IPS-15b (cell line): ENCODE measurements at regions not wholly inside any gene's neighbourhood (a gene's known extent, or its start where the extent isn't known, plus 50 kb on each side); places are given as distances from the start of the nearest gene placed in this dataset.
"Not testable (repeated sequence)": the region's sequence is repeated elsewhere in the genome, so short reads cannot be mapped to it uniquely, and the experiment has no call there.

Source experiments
- H3K27me3 ChIP-seq: one replicate; pipeline ENCODE4 v1.6.1; 2013; ENCODE audit warnings: low read length; ENCODE audit not compliant: control insufficient read depth, insufficient read depth
- H3K36me3 ChIP-seq: one replicate; pipeline ENCODE4 v1.6.1; 2013; ENCODE audit warnings: low read length; ENCODE audit not compliant: control insufficient read depth, insufficient read depth
- H3K4me1 ChIP-seq: one replicate; pipeline ENCODE4 v1.6.1; 2013; ENCODE audit warnings: mild to moderate bottlenecking, low read length; ENCODE audit not compliant: control insufficient read depth, insufficient read depth
- H3K4me3 ChIP-seq: one replicate; pipeline ENCODE4 v1.5.1; 2013; ENCODE audit warnings: low read depth, low read length
- H3K9ac ChIP-seq: one replicate; pipeline ENCODE4 v1.6.1; 2013; ENCODE audit warnings: low read depth, mild to moderate bottlenecking, low read length
- H3K9me3 ChIP-seq: one replicate; pipeline ENCODE4 v1.6.1; 2013; ENCODE audit warnings: mild to moderate bottlenecking, low read length; ENCODE audit not compliant: control insufficient read depth, insufficient read depth

- H3K4me3 ChIP-seq, result no peak overlapping the region
Observed at GRCh38 chr12:19597167-19598026, 158.1 kb downstream of the AEBP2 start.

DNA sequence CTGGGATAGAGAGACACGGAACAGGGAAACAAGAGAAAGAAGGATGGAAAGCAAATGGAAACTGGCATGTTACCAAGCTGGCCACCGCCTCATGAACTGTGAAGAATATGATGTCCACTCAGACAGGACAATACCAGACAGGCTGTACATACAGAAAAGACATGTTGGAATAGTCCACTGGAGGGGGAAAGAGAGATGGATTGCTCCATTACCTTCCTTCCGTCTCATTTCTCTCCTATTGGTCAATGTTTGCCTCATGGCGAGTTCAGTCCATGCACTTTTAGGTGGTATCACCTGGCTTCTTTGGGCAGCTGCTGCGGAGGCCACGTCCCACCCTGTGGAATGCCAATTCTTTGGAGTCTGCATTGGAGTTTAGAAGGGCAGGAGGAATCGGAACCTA is 166.4 kb downstream of the AEBP2 start:
- Histone ChIP-seq H3K4me1 (no peaks in the 10 kb centered on the region), H3K9ac (no peak overlapping the region), H3K9me3 (no peaks in the 10 kb centered on the region), H3K36me3 (no peaks in the 10 kb centered on the region), H3K27me3 (no peaks in the 10 kb centered on the region), H3K4me3 (no peak overlapping the region)

More at GRCh38 chr12:19597167-19598026, 158.1 kb downstream of the AEBP2 start:
- no peaks in the 10 kb centered on the region for H3K36me3 ChIP-seq
- no peaks in the 10 kb centered on the region for H3K9me3 ChIP-seq
- no peaks in the 10 kb centered on the region for H3K27me3 ChIP-seq
- no peak overlapping the region for H3K9ac ChIP-seq
- H3K4me1 ChIP-seq, result peaks cover 17% of the 10 kb centered on the region

DNA sequence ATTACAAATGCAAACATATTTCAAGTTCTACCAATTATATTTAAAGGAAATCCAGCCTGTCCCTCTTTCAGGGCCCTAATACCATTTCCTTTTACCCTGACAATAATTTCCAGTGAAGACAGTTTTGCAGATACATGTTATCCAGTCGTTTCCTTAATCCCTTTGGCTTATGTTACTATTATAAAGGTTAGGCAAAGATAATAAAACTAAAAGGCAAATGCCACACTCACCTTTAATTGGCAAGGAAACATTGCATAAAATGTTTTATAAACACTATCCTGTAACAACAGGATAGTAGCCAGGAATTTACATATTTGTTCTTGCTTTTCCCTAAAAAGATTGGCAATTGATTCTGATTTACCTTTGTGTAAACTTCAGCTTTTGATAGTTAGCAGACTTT is 168.7 kb downstream of the AEBP2 start:
- no peak overlapping the region for H3K4me3 ChIP-seq
- no peaks in the 10 kb centered on the region for H3K4me1 ChIP-seq
- H3K9ac ChIP-seq, result no peak overlapping the region
- H3K9me3 ChIP-seq, result no peaks in the 10 kb centered on the region
- H3K27me3 ChIP-seq, result no peaks in the 10 kb centered on the region
- H3K36me3 ChIP-seq, result no peaks in the 10 kb centered on the region

- no peak overlapping the region for H3K4me3 ChIP-seq
- peaks cover 2% of the 10 kb centered on the region for H3K4me1 ChIP-seq
- H3K27me3 ChIP-seq, result no peaks in the 10 kb centered on the region
- H3K36me3 ChIP-seq, result no peaks in the 10 kb centered on the region
- no peak overlapping the region for H3K9ac ChIP-seq
- H3K9me3 ChIP-seq, result no peaks in the 10 kb centered on the region
Observed at GRCh38 chr12:19613051-19613535, 173.8 kb downstream of the AEBP2 start.

- no peaks in the 10 kb centered on the region for H3K36me3 ChIP-seq
- no peak overlapping the region for H3K4me3 ChIP-seq
- no peaks in the 10 kb centered on the region for H3K27me3 ChIP-seq
- no peak overlapping the region for H3K9ac ChIP-seq
- H3K4me1 ChIP-seq, result peaks cover 2% of the 10 kb centered on the region
- no peaks in the 10 kb centered on the region for H3K9me3 ChIP-seq
Observed at GRCh38 chr12:19614601-19615383, 175.5 kb downstream of the AEBP2 start.

DNA sequence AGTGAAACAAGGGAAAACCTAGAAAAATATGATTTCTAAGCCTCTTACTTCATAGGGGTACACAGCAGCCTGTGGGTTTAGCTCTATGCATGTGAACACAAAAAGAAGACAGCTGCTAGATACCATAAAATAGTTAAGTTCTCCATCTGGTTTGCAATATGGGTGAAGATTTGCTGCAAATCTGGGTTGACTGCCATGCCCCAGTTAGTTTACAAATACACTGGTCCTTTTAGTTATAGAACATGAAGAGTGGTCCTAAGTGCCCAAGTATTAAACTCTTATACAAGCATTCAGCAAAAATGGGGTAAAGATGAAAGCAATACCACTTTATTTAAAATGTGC is 176.1 kb downstream of the AEBP2 start:
- Histone ChIP-seq H3K36me3 (peaks cover 2% of the 10 kb centered on the region), H3K9ac (no peak overlapping the region), H3K4me1 (peaks cover 2% of the 10 kb centered on the region), H3K9me3 (no peaks in the 10 kb centered on the region), H3K4me3 (no peak overlapping the region), H3K27me3 (no peaks in the 10 kb centered on the region)

DNA sequence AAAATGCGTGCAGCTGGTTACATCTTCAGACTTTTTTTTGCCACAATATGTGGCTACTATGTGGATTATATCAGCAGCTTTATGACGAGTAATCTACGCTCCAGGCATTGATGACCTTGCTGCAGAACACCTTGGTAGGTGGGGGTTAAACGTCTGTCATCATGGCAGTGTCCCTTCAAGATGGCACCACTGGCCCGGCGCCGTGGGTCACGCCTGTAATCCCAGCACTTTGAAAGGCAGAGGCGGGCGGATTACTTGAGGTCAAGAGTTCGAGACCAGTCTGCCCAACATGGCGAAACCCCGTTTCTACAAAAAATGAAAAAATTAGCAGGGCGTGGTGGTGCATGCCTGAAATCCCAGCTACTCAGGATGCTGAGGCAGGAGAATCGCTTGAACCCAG is 177.5 kb downstream of the AEBP2 start:
- no peaks in the 10 kb centered on the region for H3K27me3 ChIP-seq

GRCh38 chr12:19620222-19620621 is 180.9 kb downstream of the AEBP2 start:
- Histone ChIP-seq H3K27me3 (no peaks in the 10 kb centered on the region), H3K9me3 (no peaks in the 10 kb centered on the region), H3K9ac (no peak overlapping the region), H3K4me1 (peaks cover under 1% of the 10 kb centered on the region), H3K4me3 (no peak overlapping the region), H3K36me3 (peaks cover 2% of the 10 kb centered on the region)

More for the DNA sequence above, 177.5 kb downstream of the AEBP2 start:
- peaks cover 2% of the 10 kb centered on the region for H3K4me1 ChIP-seq
- no peak overlapping the region for H3K9ac ChIP-seq
- H3K4me3 ChIP-seq, result no peak overlapping the region
- H3K9me3 ChIP-seq, result no peaks in the 10 kb centered on the region
- H3K36me3 ChIP-seq, result peaks cover 2% of the 10 kb centered on the region

DNA sequence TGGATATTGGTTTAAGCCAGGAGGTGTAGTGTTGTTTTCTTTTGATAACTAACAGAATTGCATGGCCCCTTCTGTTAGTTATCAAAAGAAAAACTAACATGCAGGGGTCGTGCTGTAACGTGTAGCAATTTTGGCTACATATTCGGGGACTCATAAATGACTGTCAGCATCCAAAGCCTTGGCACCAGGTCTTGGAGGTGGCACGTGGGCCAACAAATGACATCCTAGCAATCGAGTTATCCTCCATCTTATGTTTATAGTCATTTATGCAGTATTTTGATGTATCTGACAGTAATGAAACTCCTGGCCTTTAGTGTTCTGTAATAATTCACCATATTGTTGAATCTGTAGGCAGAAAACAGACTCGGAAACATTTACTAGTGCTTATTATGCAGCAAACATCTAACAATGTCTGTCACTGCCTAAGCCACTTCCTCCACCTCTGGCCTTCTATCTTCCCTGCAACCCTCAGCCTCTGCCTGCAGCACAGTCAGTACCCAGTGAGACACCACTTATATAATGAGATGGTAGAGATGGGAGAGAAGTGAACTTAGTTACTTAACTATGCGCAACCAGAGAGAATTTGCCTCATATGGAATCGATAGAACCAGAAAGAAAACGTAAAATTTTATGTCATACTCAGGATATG is 184.6 kb downstream of the AEBP2 start:
- Histone ChIP-seq H3K27me3 (no peaks in the 10 kb centered on the region), H3K9me3 (no peaks in the 10 kb centered on the region), H3K4me3 (no peak overlapping the region), H3K9ac (no peak overlapping the region), H3K4me1 (no peaks in the 10 kb centered on the region), H3K36me3 (peaks cover 2% of the 10 kb centered on the region)

- H3K9ac ChIP-seq, result no peak overlapping the region
- H3K4me3 ChIP-seq, result no peak overlapping the region
- no peaks in the 10 kb centered on the region for H3K27me3 ChIP-seq
- no peaks in the 10 kb centered on the region for H3K4me1 ChIP-seq
- H3K9me3 ChIP-seq, result no peaks in the 10 kb centered on the region
- H3K36me3 ChIP-seq, result peaks cover 2% of the 10 kb centered on the region
Observed at GRCh38 chr12:19624491-19624890, 185.2 kb downstream of the AEBP2 start.

DNA sequence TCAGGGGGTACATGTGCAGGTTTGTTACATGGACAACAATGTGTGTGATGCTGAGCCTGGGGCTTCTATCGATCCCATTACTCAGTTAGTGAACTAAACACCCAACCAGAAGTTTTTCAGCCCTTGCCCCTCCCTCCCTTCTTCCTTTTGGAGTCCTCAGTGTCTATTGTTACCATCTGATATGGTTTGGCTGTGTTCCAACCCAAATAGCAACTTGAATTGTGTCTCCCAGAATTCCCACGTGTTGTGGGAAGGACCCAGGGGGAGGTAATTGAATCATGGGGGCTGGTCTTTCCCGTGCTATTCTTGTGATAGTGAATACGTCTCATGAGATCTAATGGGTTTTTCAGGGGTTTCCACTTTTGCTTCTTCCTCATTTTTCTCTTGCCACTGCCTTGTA is 186.3 kb downstream of the AEBP2 start:
- H3K36me3 ChIP-seq, H3K4me1 ChIP-seq, H3K9me3 ChIP-seq, H3K4me3 ChIP-seq, H3K27me3 ChIP-seq, H3K9ac ChIP-seq: not testable (repeated sequence)
